ENCODE measurements at regions not wholly inside any gene's neighbourhood (a gene's known extent, or its start where the extent isn't known, plus 50 kb on each side); places are given as distances from the start of the nearest gene placed in this dataset.

GRCh38 chr16:13296206-13296605 is 394.8 kb downstream of the SHISA9 start:
- peaks cover 1% of the 10 kb centered on the region for H3K27me3 Mint-ChIP-seq (ENCODE audit: insufficient read depth, low read depth, poor library complexity)
- no peaks in the 10 kb centered on the region; the same call in 1 of the 2 replicates for H4K20me1 ChIP-seq (replicated peaks; ENCODE audit: insufficient read depth)
- no peaks in the 10 kb centered on the region for H3F3A ChIP-seq (replicated peaks; ENCODE audit: low read depth)
- peaks cover 33% of the 10 kb centered on the region for H3K4me1 Mint-ChIP-seq
- no peak overlapping the region for H3K4me3 Mint-ChIP-seq
- DNase-seq (ENCODE audit: low spot score) (no peak), ATAC-seq (no peak)
- no peak overlapping the region for H3K4me2 ChIP-seq
- H3K27me3 ChIP-seq (ENCODE audit: insufficient read depth), result no peaks in the 10 kb centered on the region
- peaks cover 10% of the 10 kb centered on the region; the same call in 1 of the 2 replicates for H3K4me1 ChIP-seq (ENCODE audit: insufficient read depth)
- no peak overlapping the region for H3K4me3 ChIP-seq
- TF ChIP-seq POLR2AphosphoS5 (IDR thresholded peaks at IDR 0.05; ENCODE audit: low read depth) (no peak), ETS1 (IDR thresholded peaks at IDR 0.05) (no peak), EZH2phosphoT487 (IDR thresholded peaks at IDR 0.05; ENCODE audit: unreplicated experiment) (no peak), CREB1 (CRISPR knock-in tag; IDR thresholded peaks at IDR 0.05; ENCODE audit: low read depth) (no peak), NANOG (IDR thresholded peaks at IDR 0.05; ENCODE audit: borderline replicate concordance) (no peak), REST (IDR thresholded peaks at IDR 0.05; ENCODE audit: unreplicated experiment) (no peak), JUNB (IDR thresholded peaks at IDR 0.05; ENCODE audit: unreplicated experiment) (no peak), CTCF (conservative IDR thresholded peaks at IDR 0.05; ENCODE audit: low read depth in 2 of 2) (no peak), STAT1 (IDR thresholded peaks at IDR 0.05; ENCODE audit: unreplicated experiment) (no peak), EZH2 (IDR thresholded peaks at IDR 0.05; ENCODE audit: low read depth, unreplicated experiment) (no peak), ZNF462 (CRISPR knock-in tag; IDR thresholded peaks at IDR 0.05) (no peak), ZNF114 (CRISPR knock-in tag; IDR thresholded peaks at IDR 0.05) (no peak), ZNF331 (CRISPR knock-in tag; IDR thresholded peaks at IDR 0.05; ENCODE audit: low read depth) (no peak)
- H3K9me3 Mint-ChIP-seq, result no peaks in the 10 kb centered on the region
- no peak overlapping the region for H3K27ac Mint-ChIP-seq
- H3K79me2 ChIP-seq (replicated peaks; ENCODE audit: insufficient read depth), result no peaks in the 10 kb centered on the region
- no peak overlapping the region for H3K27ac ChIP-seq (ENCODE audit: low read depth)
- H3K36me3 ChIP-seq (ENCODE audit: insufficient read depth), result no peaks in the 10 kb centered on the region
- H3K36me3 Mint-ChIP-seq (ENCODE audit: low read depth), result no peaks in the 10 kb centered on the region
- H2AFZ ChIP-seq, result no peak overlapping the region
- H3K9me2 ChIP-seq (ENCODE audit: insufficient read depth), result peaks cover 5% of the 10 kb centered on the region
